HepG2 (cell line): ENCODE measurements at regions not wholly inside any gene's neighbourhood (a gene's known extent, or its start where the extent isn't known, plus 50 kb on each side); places are given as distances from the start of the nearest gene placed in this dataset.

ENCODE experiments used
- ATAC-seq: fragments of 200-7000 bp; cut with Tn5 transposase; 3 replicates; pipeline ENCODE4 v1.9.1; 2020; ENCODE audit warnings: mild to moderate bottlenecking, moderate library complexity
- BruUV-seq: library from RNA; stranded (reverse); fragments of 400-500 nt; replicated peaks from 2 replicates; lab custom pipeline; 2021; lab: Mats Ljungman, UMichigan
- CTCF ChIA-PET: fragments of 300-600 bp; formaldehyde crosslinking; extraction: SDS; loops from one replicate; lab custom pipeline; 2021; ENCODE audit warnings: low total read pairs, inconsistent platforms, low intra/inter-chr PET ratio; lab: Yijun Ruan, JAX
- POLR2A ChIA-PET: fragments of 350-600 bp; sonication (Branson Sonifier 250); formaldehyde crosslinking; loops from one replicate; lab custom pipeline; 2020; ENCODE audit warnings: antibody characterized with exemption, inconsistent platforms; lab: Yijun Ruan, JAX
- DNase-seq: peaks from one replicate; pipeline ENCODE4 v3.0.0-alpha.2; 2015; ENCODE audit warnings: low spot score
- FAIRE-seq: peaks from 3 replicates; lab custom pipeline; 2011; peaks lifted over from hg19 to GRCh38; lab: Jason Lieb, UNC
- H2AFZ ChIP-seq: one replicate; pipeline ENCODE4 v1.6.1; 2011; ENCODE audit warnings: low read length, inconsistent platforms
- H3K27ac ChIP-seq: fragments of 300-600 bp; 3 replicates; pipeline ENCODE4 v1.8.0; 2011; ENCODE audit warnings: mixed run types, mild to moderate bottlenecking, mixed read lengths, low read length, inconsistent platforms; ENCODE audit not compliant: insufficient read depth; ENCODE audit errors: extremely low read length
- H3K27me3 ChIP-seq, 2 experiments: fragments of 200-600 bp in 1 of 2; 2 replicates in 1 of 2; 3 replicates in 1 of 2; pipeline versions ENCODE4 v1.6.0 to v1.8.0; 2011; ENCODE audit warnings: low read length in 2 of 2, mild to moderate bottlenecking in 2 of 2, moderate library complexity in 2 of 2, inconsistent platforms in 1 of 2; ENCODE audit not compliant: insufficient read depth in 2 of 2, control insufficient read depth in 1 of 2
- H3K36me3 ChIP-seq, 2 experiments: fragments of 200-600 bp in 1 of 2; replicated peaks in 1 of 2; 2 replicates in 1 of 2; 3 replicates in 1 of 2; pipeline versions ENCODE4 v1.5.1 to v1.8.0; 2011; ENCODE audit warnings: low read length in 2 of 2, inconsistent platforms in 1 of 2; ENCODE audit not compliant: insufficient read depth in 2 of 2, control insufficient read depth in 1 of 2
- H3K4me1 ChIP-seq: 2 replicates; pipeline ENCODE4 v1.5.1; 2012; ENCODE audit warnings: low read length, inconsistent platforms; ENCODE audit not compliant: insufficient read depth
- H3K4me2 ChIP-seq: 2 replicates; pipeline ENCODE4 v1.6.0; 2011; ENCODE audit warnings: low read depth, low read length, inconsistent platforms
- H3K4me3 ChIP-seq, 3 experiments: fragments of 200-600 bp in 1 of 3; sonication (generic), shearing (Covaris generic) in 1 of 3; replicated peaks in 1 of 3; 2 replicates each; pipeline ENCODE4 v1.5.1; 2011 to 2016; ENCODE audit warnings: low read length in 3 of 3, inconsistent platforms in 2 of 3, low read depth in 2 of 3, mild to moderate bottlenecking in 2 of 3, control low read depth in 1 of 3, mixed read lengths in 1 of 3; ENCODE audit not compliant: insufficient read depth in 1 of 3
- H3K79me2 ChIP-seq: one replicate; pipeline ENCODE4 v1.6.1; 2011; ENCODE audit warnings: low read length, inconsistent platforms; ENCODE audit not compliant: insufficient read depth
- H3K9ac ChIP-seq: 2 replicates; pipeline ENCODE4 v1.6.0; 2011; ENCODE audit warnings: mild to moderate bottlenecking, low read depth, low read length, inconsistent platforms; ENCODE audit not compliant: insufficient read depth
- H3K9me3 ChIP-seq: 2 replicates; pipeline ENCODE4 v1.5.1; 2012; ENCODE audit warnings: mild to moderate bottlenecking, low read length
- H4K20me1 ChIP-seq: 2 replicates; pipeline ENCODE4 v1.6.0; 2011; ENCODE audit warnings: inconsistent platforms, mild to moderate bottlenecking, low read length, moderate library complexity; ENCODE audit not compliant: insufficient read depth
- KDM6A ChIP-seq: IDR thresholded peaks from 2 replicates; pipeline ENCODE4 v1.6.1; 2016; ENCODE audit warnings: low read depth
- PLRG1 ChIP-seq: fragments of 450-650 bp; conservative IDR thresholded peaks from 2 replicates; pipeline ENCODE4 v1.6.1; 2016
- SKIL ChIP-seq: sonication (generic); formaldehyde crosslinking; IDR thresholded peaks from 2 replicates; pipeline ENCODE4 v1.8.0; 2022; ENCODE audit warnings: missing genetic modification reagents, mild to moderate bottlenecking, moderate library complexity, borderline replicate concordance
- STAG1 ChIP-seq: sonication (generic); formaldehyde crosslinking; IDR thresholded peaks from 2 replicates; pipeline ENCODE4 v1.4.0; 2020; ENCODE audit warnings: missing genetic modification reagents
- ZBTB43 ChIP-seq: sonication (generic); formaldehyde crosslinking; conservative IDR thresholded peaks from 2 replicates; pipeline ENCODE4 v1.4.0; 2020; ENCODE audit warnings: missing genetic modification reagents
- ZKSCAN8 ChIP-seq: IDR thresholded peaks from 2 replicates; pipeline ENCODE4 v1.6.1; 2016; ENCODE audit warnings: borderline replicate concordance, missing genetic modification reagents, missing compliant biosample characterization
- ZNF136 ChIP-seq: sonication (generic); formaldehyde crosslinking; IDR thresholded peaks from 2 replicates; pipeline ENCODE4 v1.8.1; 2022; ENCODE audit warnings: low read depth, mild to moderate bottlenecking, moderate library complexity, missing genetic modification reagents
- WGBS: methylation state at CpG from one replicate; pipeline ENCODE4 v1.1.6; 2017; ENCODE audit warnings: low lambda C conversion rate; 5-methylcytosine and 5-hydroxymethylcytosine counted together
- in situ Hi-C: cut with HindIII; loops from 2 replicates; pipeline ENCODE4 v1.10.0; 2017; ENCODE audit warnings: low pct_unique_long_range_greater_than_20kb; ENCODE audit not compliant: extremely low pct_ligation_motif_present
- intact Hi-C: fragments of 100-400 bp; cut with micrococcal nuclease; formaldehyde crosslinking; loops from one replicate; pipeline ENCODE4 v1.10.0; 2022; ENCODE audit not compliant: unreplicated experiment
- TF ChIP-seq, protein P1 (sequence below), 2 experiments: sonication (generic) in 1 of 2; formaldehyde crosslinking in 1 of 2; IDR thresholded peaks; 2 replicates each; pipeline versions ENCODE4 v1.6.1 to v1.9.0; 2014 to 2022; ENCODE audit warnings: antibody characterized with exemption in 1 of 2, borderline replicate concordance in 1 of 2, inconsistent platforms in 1 of 2, low read depth in 1 of 2, missing genetic modification reagents in 1 of 2

GRCh38 chr1:240019524-240019923 lies 72.2 kb upstream of the FMN2 start:
- H3K4me3 ChIP-seq: no peak overlapping the region
- ATAC-seq (no peak), FAIRE-seq (no peak), DNase-seq (no peak)
- no peaks in the 10 kb centered on the region for H4K20me1 ChIP-seq
- no peaks in the 10 kb centered on the region for H3K9me3 ChIP-seq
- H3K9ac ChIP-seq: no peak overlapping the region
- no TSS peak for BruUV-seq
- TF ChIP-seq KDM6A (no peak), ZNF136 (CRISPR knock-in tag) (no peak), STAG1 (CRISPR knock-in tag) (no peak)
- intact Hi-C loops (no loop called here), in situ Hi-C loops (no loop called here)
- no peak overlapping the region for H3K4me2 ChIP-seq
- no peaks in the 10 kb centered on the region for H3K27me3 ChIP-seq
- H2AFZ ChIP-seq: no peak overlapping the region
- ChIA-PET CTCF (no interaction called here), POLR2A (no interaction called here)
- H3K27ac ChIP-seq: no peak overlapping the region
- no peaks in the 10 kb centered on the region for H3K36me3 ChIP-seq
- H3K79me2 ChIP-seq: no peaks in the 10 kb centered on the region
- no peaks in the 10 kb centered on the region for H3K4me1 ChIP-seq

- no peaks in the 10 kb centered on the region for H3K27me3 ChIP-seq
- no peaks in the 10 kb centered on the region for H3K4me1 ChIP-seq
- POLR2A ChIA-PET: no interaction called here
- H3K4me2 ChIP-seq: no peak overlapping the region
- no peak for DNase-seq
- no peak for ATAC-seq
- in situ Hi-C loops: no loop called here
- no peaks in the 10 kb centered on the region for H3K79me2 ChIP-seq
- FAIRE-seq: no peak
- no TSS peak for BruUV-seq
- H3K27ac ChIP-seq: no peak overlapping the region
- H4K20me1 ChIP-seq: no peaks in the 10 kb centered on the region
- no peaks in the 10 kb centered on the region for H3K36me3 ChIP-seq
- H3K4me3 ChIP-seq: no peak overlapping the region
- intact Hi-C loops: no loop called here
- CTCF ChIA-PET: no interaction called here
- no peak overlapping the region for H3K9ac ChIP-seq
- 10% methylated on average over 3 of the region's 3 CpGs for WGBS
- H2AFZ ChIP-seq: no peak overlapping the region
- no peaks in the 10 kb centered on the region for H3K9me3 ChIP-seq
- TF ChIP-seq, protein P1, sequence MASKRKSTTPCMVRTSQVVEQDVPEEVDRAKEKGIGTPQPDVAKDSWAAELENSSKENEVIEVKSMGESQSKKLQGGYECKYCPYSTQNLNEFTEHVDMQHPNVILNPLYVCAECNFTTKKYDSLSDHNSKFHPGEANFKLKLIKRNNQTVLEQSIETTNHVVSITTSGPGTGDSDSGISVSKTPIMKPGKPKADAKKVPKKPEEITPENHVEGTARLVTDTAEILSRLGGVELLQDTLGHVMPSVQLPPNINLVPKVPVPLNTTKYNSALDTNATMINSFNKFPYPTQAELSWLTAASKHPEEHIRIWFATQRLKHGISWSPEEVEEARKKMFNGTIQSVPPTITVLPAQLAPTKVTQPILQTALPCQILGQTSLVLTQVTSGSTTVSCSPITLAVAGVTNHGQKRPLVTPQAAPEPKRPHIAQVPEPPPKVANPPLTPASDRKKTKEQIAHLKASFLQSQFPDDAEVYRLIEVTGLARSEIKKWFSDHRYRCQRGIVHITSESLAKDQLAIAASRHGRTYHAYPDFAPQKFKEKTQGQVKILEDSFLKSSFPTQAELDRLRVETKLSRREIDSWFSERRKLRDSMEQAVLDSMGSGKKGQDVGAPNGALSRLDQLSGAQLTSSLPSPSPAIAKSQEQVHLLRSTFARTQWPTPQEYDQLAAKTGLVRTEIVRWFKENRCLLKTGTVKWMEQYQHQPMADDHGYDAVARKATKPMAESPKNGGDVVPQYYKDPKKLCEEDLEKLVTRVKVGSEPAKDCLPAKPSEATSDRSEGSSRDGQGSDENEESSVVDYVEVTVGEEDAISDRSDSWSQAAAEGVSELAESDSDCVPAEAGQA (IDR thresholded peaks at IDR 0.05; ENCODE audit: low read depth): no peak
- TF ChIP-seq, protein P1 (CRISPR knock-in tag; IDR thresholded peaks at IDR 0.05; ENCODE audit: borderline replicate concordance): no peak
- TF ChIP-seq ZKSCAN8 (no peak), ZBTB43 (no peak), PLRG1 (no peak), SKIL (CRISPR knock-in tag) (no peak)
These were observed 70.8 kb upstream of the FMN2 start for GRCh38 chr1:240020871-240021270.
